MM.1S (cell line): ENCODE measurements at regions not wholly inside any gene's neighbourhood (a gene's known extent, or its start where the extent isn't known, plus 50 kb on each side); places are given as distances from the start of the nearest gene placed in this dataset.

Experiments used
- EZH2 ChIP-seq: fragments of 300-600 bp; sonication (generic); optimal IDR thresholded peaks from 2 replicates; pipeline ENCODE3; 2017; ENCODE audit warnings: low read depth, mild to moderate bottlenecking, antibody characterized with exemption, low read length, mixed read lengths
- EZH2phosphoT487 ChIP-seq: fragments of 300-600 bp; sonication (generic); IDR thresholded peaks from 2 replicates; pipeline ENCODE4 v1.6.1; 2018; ENCODE audit warnings: antibody characterized with exemption, low read length
- TF ChIP-seq, protein P1 (sequence below): fragments of 300-600 bp; sonication (generic); IDR thresholded peaks from 2 replicates; pipeline ENCODE4 v1.5.1; 2016; ENCODE audit warnings: antibody characterized with exemption, low read length, mixed read lengths

DNA sequence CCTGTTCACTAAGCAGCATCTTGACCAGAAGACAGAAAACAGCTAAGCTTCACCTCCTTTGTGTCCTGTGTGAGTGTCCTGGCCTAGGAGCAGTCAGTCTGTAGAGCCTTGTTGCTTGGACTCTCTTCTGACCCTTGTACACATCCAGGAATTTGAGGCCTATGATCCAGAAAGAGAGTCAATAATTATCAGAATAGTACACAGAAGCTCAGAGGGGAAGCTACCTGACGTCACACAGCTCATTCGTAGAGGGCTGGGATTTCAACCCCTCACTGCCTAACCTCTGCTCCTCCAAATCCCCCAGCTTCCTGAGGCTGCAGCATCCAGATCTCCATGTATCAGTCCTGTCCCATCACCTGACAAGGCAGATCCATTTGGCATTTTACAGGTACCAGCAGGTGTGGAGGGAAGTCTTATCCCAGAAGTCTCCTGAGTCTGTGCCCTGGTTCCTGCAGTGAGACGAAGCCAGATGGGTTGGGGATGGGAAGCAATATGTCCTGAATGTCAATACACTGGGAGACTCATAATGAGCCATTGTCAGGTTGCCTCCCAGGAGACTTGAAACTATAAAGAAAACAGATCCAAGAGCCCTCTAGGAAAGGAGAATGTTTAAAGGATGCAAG lies 203.1 kb downstream of the MINAR1 start:
- TF ChIP-seq, protein P1, sequence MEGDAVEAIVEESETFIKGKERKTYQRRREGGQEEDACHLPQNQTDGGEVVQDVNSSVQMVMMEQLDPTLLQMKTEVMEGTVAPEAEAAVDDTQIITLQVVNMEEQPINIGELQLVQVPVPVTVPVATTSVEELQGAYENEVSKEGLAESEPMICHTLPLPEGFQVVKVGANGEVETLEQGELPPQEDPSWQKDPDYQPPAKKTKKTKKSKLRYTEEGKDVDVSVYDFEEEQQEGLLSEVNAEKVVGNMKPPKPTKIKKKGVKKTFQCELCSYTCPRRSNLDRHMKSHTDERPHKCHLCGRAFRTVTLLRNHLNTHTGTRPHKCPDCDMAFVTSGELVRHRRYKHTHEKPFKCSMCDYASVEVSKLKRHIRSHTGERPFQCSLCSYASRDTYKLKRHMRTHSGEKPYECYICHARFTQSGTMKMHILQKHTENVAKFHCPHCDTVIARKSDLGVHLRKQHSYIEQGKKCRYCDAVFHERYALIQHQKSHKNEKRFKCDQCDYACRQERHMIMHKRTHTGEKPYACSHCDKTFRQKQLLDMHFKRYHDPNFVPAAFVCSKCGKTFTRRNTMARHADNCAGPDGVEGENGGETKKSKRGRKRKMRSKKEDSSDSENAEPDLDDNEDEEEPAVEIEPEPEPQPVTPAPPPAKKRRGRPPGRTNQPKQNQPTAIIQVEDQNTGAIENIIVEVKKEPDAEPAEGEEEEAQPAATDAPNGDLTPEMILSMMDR: no peak
- TF ChIP-seq EZH2phosphoT487: no peak
- TF ChIP-seq EZH2: no peak
